ENCODE measurements at regions not wholly inside any gene's neighbourhood (a gene's known extent, or its start where the extent isn't known, plus 50 kb on each side); places are given as distances from the start of the nearest gene placed in this dataset.

DNA sequence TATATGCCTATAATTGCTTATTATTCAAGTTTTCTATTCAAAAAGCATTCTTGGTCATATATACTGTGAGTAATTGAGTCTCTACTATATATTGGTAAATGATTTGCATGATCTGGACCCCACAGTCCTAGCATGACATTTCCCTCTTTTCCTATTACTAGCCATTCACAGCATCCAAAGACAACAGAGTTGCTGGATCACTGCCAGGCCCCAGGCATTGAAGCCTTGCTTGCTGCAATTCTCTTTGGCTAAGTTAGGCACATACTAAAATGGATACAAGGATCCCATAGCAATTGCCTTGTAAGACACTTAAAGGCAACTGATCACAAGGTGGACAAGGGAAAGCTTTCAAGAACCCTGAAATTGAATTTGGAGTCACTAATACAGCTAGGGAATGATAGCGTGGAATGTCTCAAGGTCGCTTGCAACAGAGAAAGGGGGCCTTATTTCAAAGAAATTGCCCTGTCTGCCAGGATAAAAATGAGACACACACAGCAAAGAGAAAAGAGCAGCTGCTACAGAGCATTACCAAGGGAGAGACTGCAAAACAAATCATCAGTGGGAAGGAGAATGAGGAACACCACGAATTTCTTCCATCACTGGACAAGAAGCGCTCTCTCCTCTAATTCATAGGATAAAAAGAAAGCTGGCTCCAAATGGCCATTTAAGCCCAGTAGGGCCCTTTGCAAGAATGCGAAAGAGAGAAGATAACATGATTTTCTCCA, 77.1 kb upstream of the EPHA4 start:
- TF ChIP-seq SOX6 (IDR thresholded peaks at IDR 0.05) = no peak
- TF ChIP-seq SOX6 (CRISPR knock-in tag; IDR thresholded peaks at IDR 0.05) = no peak
- TF ChIP-seq EP300 (IDR thresholded peaks at IDR 0.05; ENCODE audit: low read depth in 2 of 2, low read length in 2 of 2) = no peak
- no peak for TF ChIP-seq EP300 (CRISPR knock-in tag; IDR thresholded peaks at IDR 0.05; ENCODE audit: borderline replicate concordance)
- no peak for TF ChIP-seq CEBPB (IDR thresholded peaks at IDR 0.05; ENCODE audit: borderline replicate concordance, low read depth, low read length)
- TF ChIP-seq, protein P1, sequence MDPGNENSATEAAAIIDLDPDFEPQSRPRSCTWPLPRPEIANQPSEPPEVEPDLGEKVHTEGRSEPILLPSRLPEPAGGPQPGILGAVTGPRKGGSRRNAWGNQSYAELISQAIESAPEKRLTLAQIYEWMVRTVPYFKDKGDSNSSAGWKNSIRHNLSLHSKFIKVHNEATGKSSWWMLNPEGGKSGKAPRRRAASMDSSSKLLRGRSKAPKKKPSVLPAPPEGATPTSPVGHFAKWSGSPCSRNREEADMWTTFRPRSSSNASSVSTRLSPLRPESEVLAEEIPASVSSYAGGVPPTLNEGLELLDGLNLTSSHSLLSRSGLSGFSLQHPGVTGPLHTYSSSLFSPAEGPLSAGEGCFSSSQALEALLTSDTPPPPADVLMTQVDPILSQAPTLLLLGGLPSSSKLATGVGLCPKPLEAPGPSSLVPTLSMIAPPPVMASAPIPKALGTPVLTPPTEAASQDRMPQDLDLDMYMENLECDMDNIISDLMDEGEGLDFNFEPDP (CRISPR knock-in tag; conservative IDR thresholded peaks at IDR 0.05) = no peak
- TF ChIP-seq SMC3 (IDR thresholded peaks at IDR 0.05; ENCODE audit: low read length) = no peak
- TF ChIP-seq KDM5B (CRISPR knock-in tag; IDR thresholded peaks at IDR 0.05; ENCODE audit: borderline replicate concordance) = no peak
- no peak for TF ChIP-seq ZNF629 (CRISPR knock-in tag; conservative IDR thresholded peaks at IDR 0.05)
- TF ChIP-seq, protein P2, sequence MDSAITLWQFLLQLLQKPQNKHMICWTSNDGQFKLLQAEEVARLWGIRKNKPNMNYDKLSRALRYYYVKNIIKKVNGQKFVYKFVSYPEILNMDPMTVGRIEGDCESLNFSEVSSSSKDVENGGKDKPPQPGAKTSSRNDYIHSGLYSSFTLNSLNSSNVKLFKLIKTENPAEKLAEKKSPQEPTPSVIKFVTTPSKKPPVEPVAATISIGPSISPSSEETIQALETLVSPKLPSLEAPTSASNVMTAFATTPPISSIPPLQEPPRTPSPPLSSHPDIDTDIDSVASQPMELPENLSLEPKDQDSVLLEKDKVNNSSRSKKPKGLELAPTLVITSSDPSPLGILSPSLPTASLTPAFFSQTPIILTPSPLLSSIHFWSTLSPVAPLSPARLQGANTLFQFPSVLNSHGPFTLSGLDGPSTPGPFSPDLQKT (CRISPR knock-in tag; IDR thresholded peaks at IDR 0.05; ENCODE audit: borderline replicate concordance) = no peak
- no peak for TF ChIP-seq NFYC (CRISPR knock-in tag; IDR thresholded peaks at IDR 0.05)
- no peak for TF ChIP-seq EZH2 (conservative IDR thresholded peaks at IDR 0.05; ENCODE audit: low read depth, low read length)

Measured in HepG2 (cell line).